Kidney epithelial cell (primary cell): ENCODE measurements at regions not wholly inside any gene's neighbourhood (a gene's known extent, or its start where the extent isn't known, plus 50 kb on each side); places are given as distances from the start of the nearest gene placed in this dataset.

ENCODE experiments used
- DNase-seq: peaks from one replicate; pipeline ENCODE4 v3.0.0-alpha.2; 2010; ENCODE audit warnings: low read depth
- H3K27me3 ChIP-seq: 2 replicates; pipeline ENCODE4 v1.6.0; 2011; ENCODE audit warnings: low read length; ENCODE audit not compliant: control insufficient read depth, insufficient read depth
- H3K36me3 ChIP-seq: 2 replicates; pipeline ENCODE4 v1.5.1; 2011; ENCODE audit warnings: low read length; ENCODE audit not compliant: control insufficient read depth, insufficient read depth
- H3K4me3 ChIP-seq: 2 replicates; pipeline ENCODE4 v1.5.1; 2011; ENCODE audit warnings: low read depth, mild to moderate bottlenecking, control low read depth, low read length
- CTCF ChIP-seq: IDR thresholded peaks from 2 replicates; pipeline ENCODE4 v1.5.1; 2011; ENCODE audit warnings: mild to moderate bottlenecking, moderate library complexity, low read length, control low read depth, inconsistent platforms; ENCODE audit not compliant: insufficient read depth, poor library complexity, severe bottlenecking

GRCh38 chr14:65828396-65828795 lies 415.9 kb downstream of the FUT8 start:
- no peak for DNase-seq
- TF ChIP-seq CTCF: no peak
- H3K27me3 ChIP-seq: peaks cover 8% of the 10 kb centered on the region
- H3K36me3 ChIP-seq: no peaks in the 10 kb centered on the region
- no peak overlapping the region for H3K4me3 ChIP-seq

GRCh38 chr14:65832431-65833266 lies 420.1 kb downstream of the FUT8 start:
- Histone ChIP-seq H3K36me3 (no peaks in the 10 kb centered on the region), H3K27me3 (peaks cover 5% of the 10 kb centered on the region), H3K4me3 (no peak overlapping the region)
- TF ChIP-seq CTCF: peak; percentile 51
- DNase-seq: no peak

GRCh38 chr14:65833267-65833880 lies 420.8 kb downstream of the FUT8 start:
- no peak for TF ChIP-seq CTCF
- Histone ChIP-seq H3K27me3 (no peaks in the 10 kb centered on the region), H3K4me3 (no peak overlapping the region), H3K36me3 (no peaks in the 10 kb centered on the region)
- DNase-seq: no peak

- Histone ChIP-seq H3K27me3 (no peaks in the 10 kb centered on the region), H3K36me3 (no peaks in the 10 kb centered on the region), H3K4me3 (no peak overlapping the region)
- DNase-seq: no peak
- no peak for TF ChIP-seq CTCF
Observed at GRCh38 chr14:65834051-65834450, 421.5 kb downstream of the FUT8 start.

- H3K4me3 ChIP-seq: no peak overlapping the region
- DNase-seq: no peak
- no peaks in the 10 kb centered on the region for H3K36me3 ChIP-seq
- no peaks in the 10 kb centered on the region for H3K27me3 ChIP-seq
- no peak for TF ChIP-seq CTCF
Observed at GRCh38 chr14:65834812-65835211, 422.3 kb downstream of the FUT8 start.
